Stimulated activated naive CD8-positive, alpha-beta T cell treated with anti-CD3 and anti-CD28 coated beads, Interleukin-15, Interleukin-2, amounts not matched to agents 100 U/mL and 50 U/mL, for 24 hours (primary cell): ENCODE measurements at regions not wholly inside any gene's neighbourhood (a gene's known extent, or its start where the extent isn't known, plus 50 kb on each side); places are given as distances from the start of the nearest gene placed in this dataset.
"Not testable (repeated sequence)": the region's sequence is repeated elsewhere in the genome, so short reads cannot be mapped to it uniquely, and the experiment has no call there.

Source experiments
- ATAC-seq: fragments of 150-1000 bp; cut with Tn5 transposase; one replicate; pipeline ENCODE4 v1.10.0; 2021
- DNase-seq: peaks from one replicate; pipeline ENCODE4 v3.0.0; 2021

DNA sequence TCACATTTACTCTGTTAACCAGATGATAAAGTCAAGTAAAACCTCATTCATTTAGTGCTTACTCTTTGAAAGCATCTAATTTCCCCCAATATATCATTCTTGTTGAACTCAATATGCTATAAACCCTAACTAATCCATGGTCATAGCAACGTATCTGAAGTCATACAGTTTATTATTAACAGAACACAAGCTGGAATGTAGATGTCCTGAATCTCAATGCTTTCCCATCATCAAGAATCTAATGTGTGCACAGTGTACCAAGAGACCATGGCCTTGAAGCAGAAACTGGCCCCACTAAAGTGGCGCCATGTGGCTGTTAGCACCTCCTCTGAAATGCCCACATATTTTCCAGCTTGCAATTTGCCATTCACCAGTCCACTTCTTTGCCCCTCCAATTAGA lies 245.8 kb downstream of the SOX9 start:
- no peak for DNase-seq
- no peak for ATAC-seq

GRCh38 chr17:72368191-72368590 lies 247.4 kb downstream of the SOX9 start:
- ATAC-seq (no peak), DNase-seq (no peak)

GRCh38 chr17:72369366-72369765 lies 248.5 kb downstream of the SOX9 start:
- ATAC-seq = no peak
- DNase-seq = no peak

GRCh38 chr17:72370819-72371218 lies 250.0 kb downstream of the SOX9 start:
- DNase-seq = no peak
- no peak for ATAC-seq

- no peak for ATAC-seq
- DNase-seq = no peak
Measured at GRCh38 chr17:72372185-72372584, 251.4 kb downstream of the SOX9 start.

GRCh38 chr17:72373910-72374741 lies 253.3 kb downstream of the SOX9 start:
- ATAC-seq = no peak

DNA sequence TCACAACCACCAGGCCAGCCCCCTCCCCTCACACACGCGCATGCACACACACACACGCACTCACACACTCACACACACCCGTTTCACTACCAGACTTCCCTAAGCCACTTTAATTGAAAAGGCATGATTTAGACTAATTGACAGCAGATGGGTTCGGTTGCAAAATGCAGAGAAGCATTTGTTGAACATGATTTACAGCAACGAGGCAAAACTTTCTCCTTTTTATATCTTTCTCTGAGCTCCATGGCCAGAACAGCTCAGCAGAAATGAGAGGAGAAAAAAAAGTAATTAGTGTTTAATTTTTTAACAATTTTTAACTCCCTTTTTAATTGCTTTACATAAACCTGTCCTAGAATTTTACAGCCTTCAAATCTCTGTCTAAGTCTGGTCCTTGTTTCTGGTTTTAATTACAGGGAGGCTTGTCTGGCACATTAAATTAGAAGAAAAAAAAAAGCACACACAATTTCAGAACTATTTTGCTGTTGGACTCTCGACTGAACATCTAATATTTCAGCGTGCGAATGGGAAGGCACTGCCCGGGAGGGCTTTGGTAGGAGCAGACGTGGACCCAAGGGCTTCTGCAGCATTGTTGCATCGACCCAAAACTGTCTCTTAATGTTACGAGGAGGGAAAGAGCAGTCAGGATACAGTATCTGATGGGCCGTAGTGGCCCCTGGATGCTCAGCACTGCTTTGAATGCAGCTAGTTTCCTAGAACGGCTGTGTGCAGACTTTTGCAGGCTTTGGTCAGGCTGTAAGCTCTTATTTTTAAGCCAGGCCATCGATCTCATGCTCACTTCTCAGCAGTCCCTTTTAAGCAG lies 255.9 kb downstream of the SOX9 start:
- DNase-seq (no peak), ATAC-seq (no peak)

More at GRCh38 chr17:72373910-72374741, 253.3 kb downstream of the SOX9 start:
- no peak for DNase-seq

- no peak for ATAC-seq
- no peak for DNase-seq
Measured at GRCh38 chr17:72378414-72379390, 257.9 kb downstream of the SOX9 start.

DNA sequence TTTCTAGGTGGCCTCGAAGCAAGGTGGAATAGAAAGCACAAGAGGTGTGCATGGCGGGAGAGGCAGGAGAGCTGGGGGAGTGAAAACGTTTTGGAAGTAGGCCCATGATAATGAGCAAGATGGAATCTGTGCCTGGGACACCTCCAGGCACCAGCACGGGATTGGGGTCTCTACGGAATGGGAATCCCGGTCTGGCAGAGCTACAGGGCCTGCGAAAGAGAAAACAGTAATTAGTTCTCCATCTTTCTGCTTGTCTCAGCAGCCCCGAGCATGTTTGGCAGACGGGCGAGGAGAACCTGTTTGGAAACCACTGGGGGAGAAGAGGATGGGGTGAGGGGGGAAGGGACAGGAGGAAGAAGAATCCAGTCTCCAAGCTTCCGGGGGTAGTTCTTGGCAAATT lies 258.7 kb downstream of the SOX9 start:
- no peak for DNase-seq

DNA sequence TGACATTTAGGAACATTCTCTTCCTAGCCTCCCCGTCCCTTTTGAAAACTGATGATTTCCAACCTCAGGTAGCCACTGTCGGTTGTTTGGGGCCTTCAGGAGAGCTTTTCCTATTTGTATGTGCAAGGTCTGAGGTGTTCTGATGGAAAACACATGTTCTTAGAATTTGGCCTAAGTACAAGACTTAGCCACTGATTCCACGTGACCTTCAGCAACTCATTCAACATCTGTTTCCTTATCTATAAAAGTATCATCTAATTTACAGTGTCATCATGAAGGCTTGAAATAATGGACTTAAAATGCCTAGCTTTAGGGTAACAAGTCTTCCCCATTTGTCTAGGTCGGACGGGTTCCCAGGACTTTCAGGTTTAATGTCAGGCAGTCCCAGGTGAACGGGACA lies 259.3 kb downstream of the SOX9 start:
- ATAC-seq = no peak
- no peak for DNase-seq

More for the DNA sequence above, 258.7 kb downstream of the SOX9 start:
- ATAC-seq = no peak

DNA sequence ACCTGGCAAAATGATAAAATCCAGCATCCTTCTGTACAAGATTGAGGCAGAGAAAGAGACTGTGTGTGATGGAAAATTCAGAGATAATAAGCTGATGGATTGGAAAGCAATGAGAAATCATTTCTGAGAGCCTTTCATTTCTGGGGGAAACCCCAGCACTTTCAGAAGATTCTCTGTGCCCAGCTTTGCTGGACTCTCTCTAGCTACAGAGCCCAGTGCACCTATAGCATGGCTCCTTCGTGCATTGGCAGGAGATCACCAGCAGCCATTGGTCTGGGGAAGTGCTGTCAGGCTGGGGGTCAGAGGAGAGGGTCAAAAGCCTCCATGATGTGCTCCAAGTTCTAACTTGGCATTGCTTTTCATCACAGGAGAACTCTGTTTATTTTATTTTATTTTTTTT lies 259.9 kb downstream of the SOX9 start:
- ATAC-seq (no peak), DNase-seq (no peak)

GRCh38 chr17:72381597-72382397 lies 261.0 kb downstream of the SOX9 start:
- ATAC-seq (no peak), DNase-seq (no peak)

GRCh38 chr17:72382971-72383722 lies 262.3 kb downstream of the SOX9 start:
- ATAC-seq (no peak), DNase-seq (no peak)

DNA sequence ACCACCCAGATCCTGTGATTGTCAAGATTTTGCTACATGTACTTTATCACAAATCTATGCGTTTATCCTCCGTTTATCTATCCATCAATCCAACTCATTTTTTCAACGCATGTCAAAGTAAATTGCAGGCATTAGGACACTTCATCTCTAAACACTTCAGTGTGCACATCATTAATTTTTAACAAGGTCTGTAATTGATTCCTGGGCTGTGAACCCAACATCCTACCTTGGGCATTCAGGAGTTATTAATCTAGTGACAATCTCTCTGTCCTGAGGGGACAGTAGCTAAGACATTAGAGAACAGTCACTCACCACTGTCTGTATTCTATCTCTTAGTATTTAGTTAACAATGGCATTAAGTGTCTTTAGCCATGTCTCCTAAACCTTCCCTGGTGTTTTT lies 264.7 kb downstream of the SOX9 start:
- no peak for ATAC-seq
- DNase-seq = no peak

DNA sequence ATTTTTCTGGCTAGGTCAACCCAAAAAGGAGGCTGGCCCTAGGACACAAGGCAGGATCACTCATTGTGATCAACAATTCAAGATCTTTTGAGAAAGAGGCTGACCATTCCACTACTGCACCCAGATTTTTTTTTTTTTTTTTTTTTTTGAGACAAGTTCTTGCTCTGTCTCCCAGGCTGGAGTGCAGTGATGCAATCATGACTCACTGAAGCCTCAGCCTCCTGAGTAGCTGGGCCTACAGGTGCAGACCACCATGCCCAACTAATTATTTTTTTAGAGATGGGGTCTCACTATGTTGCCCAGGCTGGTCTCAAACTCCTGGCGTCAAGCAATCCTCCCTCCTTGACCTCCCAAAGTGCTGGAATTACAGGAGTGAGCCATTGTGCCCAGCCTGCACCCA lies 265.4 kb downstream of the SOX9 start:
- DNase-seq, ATAC-seq: not testable (repeated sequence)

DNA sequence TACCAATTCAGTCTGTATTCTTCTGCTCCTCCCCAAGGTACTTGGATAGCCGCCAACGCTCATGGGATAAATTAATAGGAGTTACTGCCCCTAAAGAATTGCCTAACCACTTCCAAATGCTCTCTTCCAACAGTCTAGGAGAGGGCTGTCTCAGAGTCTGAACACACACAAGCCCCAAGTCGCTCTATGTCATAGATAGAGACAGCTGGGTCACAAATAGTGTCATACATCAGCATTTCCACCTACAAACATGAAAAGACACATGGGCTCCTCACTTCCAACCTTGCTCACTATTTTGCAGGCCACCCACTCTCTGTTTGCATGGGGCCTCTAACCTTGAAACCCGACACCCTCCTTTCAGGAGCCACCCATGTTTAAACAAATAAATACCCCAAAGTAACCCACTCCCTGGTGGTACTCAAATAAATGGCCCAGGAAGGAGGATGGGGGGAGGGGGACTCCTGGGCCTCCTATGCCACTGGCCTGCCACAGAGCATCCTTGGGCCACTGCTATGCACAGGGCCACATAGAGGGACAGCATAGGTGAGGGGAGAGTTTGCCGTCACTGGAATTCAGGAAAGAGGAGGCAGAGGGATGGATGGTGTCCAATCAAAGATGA lies 265.9 kb downstream of the SOX9 start:
- no peak for DNase-seq
- ATAC-seq = no peak

DNA sequence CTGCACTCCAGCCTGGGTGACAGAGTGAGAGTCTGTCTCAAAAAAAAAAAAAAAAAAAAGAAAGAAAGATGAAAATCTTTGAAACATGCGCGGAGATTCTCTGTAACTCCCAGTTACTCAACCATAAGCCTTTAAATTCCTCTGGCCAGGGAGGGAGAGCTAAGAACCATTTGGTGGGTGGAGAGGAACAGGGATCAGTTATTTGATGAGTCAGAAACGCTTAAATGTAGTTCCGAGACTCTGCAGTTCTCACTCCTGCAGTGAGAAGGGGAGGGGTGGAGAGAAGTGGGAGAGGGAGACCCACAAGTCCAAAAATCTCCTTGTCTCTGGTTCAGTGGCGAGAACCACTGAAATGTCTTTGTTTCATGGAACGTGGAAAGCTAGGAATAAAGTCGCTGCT lies 266.7 kb downstream of the SOX9 start:
- ATAC-seq (no peak), DNase-seq (no peak)

- ATAC-seq (no peak), DNase-seq (no peak)
Measured at GRCh38 chr17:72387969-72388368, 267.1 kb downstream of the SOX9 start.

DNA sequence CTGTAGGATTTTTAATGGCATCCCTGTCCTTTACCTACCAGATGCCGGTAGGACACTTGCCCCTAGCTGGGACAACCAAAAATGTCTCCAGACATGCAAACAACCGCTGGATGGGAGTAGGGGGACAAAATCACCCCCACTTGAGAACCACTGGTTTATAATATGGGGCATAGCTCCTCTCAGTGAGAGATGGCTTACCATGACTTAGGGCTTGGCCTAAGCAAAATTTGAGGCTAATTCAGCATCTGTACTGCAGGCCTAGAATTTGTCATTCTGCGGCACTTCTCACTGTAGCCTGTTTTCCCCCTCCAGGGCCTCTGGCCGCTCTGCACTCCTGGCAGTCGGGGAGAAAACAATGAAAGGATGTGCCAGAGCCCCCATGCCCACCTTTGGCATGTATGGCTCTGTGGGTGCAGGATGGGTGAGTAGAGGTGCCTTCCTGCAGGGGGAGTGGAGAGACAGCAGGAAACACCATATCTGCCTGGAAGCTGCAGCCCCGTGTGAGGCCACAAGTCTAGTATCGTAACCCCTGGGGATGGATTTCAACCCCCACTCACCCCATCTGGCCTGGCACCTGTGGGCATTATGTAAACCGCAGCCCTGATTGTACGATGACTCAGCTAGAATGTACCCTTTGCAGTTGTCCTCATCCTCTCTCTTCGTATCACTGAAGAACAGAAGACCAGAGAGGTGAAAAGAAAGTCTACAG lies 268.1 kb downstream of the SOX9 start:
- ATAC-seq = no peak
- no peak for DNase-seq
